HS-27A (cell line): ENCODE measurements at regions not wholly inside any gene's neighbourhood (a gene's known extent, or its start where the extent isn't known, plus 50 kb on each side); places are given as distances from the start of the nearest gene placed in this dataset.

Experiments
- DNase-seq: peaks from one replicate; pipeline ENCODE4 v3.0.0-alpha.2; 2012; ENCODE audit warnings: low read depth, missing footprints

DNA sequence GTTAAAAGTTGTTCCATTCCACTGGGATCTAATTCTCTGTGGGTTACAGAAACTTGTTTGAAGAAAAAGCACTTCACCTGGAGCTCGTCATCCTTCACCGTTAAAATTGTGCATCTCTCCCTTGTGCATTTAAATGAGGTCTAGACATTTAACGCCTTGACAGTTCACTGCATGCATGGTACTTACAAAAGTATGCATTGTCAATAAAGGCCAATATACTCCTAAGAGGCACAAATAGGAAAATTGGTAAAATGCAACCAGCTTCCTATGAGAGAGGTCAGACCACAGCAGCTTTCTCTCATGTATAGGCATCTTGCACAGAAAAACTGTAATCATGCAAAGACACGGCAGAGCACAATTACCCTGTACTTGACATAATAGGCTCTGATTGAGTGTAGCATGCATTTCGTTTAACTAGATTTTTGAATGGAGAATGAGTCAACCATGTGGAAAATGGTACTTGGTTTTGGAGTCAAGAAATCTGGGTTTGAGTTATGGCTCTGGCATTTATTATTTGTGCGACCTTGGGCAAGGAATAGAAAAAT is 378.5 kb downstream of the RFPL4B start:
- no peak for DNase-seq

DNA sequence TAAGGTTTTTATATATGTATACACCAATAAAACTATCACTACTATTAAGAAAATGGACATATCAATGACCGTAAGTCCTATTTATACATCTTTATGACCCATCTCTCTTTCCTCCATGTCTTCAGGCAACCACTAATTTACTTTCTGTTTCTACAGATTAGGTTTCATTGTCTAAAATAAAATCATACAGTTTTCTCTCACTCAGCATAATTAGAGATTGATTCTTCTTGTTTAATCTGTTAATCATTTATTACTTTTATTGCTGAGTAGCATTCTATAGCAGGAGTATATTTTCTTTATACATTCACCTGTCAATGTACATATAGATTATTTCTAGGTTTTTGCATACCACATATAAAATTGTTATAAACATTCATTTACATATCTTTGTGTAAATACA is 388.0 kb downstream of the RFPL4B start:
- no peak for DNase-seq

DNA sequence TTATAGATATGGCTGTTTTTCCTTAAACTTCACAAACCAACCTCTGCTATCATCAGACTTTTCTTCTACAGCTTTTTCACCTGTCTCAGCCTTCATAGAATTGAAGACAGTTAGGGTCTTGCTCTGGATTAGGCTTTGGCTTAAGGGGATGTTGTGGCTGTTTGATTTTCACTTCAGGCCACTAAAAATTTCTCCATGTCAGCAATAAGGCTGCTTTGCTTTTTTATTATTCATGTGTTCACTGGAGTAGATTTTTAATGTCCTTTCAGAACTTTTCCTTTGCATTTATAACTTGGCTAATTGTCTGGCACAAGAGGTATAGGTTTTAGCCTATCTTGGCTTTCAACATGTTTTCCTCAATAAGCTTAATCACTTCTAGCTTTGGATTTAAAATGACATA is 392.6 kb downstream of the RFPL4B start:
- no peak for DNase-seq

DNA sequence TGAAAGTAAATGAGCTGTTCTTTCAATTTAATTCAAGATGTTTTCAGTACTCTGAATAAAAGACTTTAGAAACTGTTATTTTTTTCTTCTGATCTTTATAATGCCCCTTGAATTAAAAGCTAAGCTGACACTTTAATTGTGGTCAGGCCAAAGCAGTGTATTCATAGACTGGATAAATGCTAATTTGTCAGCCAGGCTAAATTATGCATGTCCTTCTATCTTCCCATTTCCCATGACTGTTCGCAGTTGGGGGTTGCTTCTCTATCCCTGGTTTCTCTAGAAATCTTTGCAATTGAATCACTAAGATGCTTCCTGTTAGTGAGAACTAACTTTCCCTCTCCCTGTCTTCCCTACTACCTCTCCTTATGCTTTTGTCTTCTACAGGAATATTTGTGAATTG is 396.2 kb downstream of the RFPL4B start:
- no peak for DNase-seq

DNA sequence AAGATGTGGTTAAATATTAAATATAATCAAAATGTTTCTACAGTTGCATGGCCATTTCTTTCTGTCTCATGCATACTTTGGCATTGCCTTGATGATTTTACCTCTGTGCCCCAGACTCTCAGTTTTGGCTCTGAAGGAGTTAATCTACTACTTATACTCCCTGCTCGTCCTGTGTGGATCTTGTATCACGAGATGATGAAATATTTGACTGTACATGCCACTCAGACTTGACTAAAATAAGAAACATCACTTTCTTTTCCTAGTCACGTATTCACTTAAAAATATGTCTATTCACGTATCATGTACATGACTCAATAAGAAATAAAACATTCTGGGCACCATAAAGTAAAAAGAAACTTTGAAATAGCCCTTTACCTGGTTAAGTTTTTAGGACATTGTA is 397.7 kb downstream of the RFPL4B start:
- no peak for DNase-seq

DNA sequence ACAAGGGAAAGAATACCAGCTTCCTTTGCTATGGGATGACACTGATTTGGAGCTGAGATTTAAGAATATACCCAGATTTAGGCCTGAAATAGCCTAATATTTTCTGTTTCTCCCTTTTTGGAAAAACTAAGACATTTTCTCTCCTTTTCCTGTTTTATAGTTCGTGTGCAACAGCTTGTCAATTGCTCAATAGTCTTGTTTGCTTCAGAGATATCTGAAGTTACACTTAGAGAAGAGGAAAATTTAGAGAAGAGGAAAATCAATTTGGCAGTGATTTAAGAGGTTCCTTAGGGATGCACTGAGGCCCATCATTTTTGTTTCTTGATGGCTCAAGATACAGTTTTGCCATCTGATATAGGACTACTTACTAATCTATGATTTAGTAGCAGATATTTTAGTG is 398.6 kb downstream of the RFPL4B start:
- no peak for DNase-seq

DNA sequence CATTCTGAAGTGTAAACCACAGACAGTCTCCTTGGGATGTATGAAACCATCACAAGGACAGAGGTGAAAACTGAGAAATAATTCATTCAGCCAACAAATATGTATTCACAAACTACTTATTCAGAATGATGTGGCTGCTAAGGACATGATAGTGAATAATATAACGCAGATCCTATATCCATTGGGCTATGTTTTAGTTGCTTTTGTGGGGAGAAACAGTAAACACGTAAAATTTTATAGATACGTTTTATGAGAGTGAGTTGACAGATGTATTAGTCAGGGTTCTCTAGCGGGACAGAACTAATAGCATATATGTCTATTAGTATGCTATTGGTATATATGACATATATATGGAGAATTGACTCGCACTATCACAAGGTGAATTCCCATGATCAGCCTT is 402.5 kb downstream of the RFPL4B start:
- no peak for DNase-seq

DNA sequence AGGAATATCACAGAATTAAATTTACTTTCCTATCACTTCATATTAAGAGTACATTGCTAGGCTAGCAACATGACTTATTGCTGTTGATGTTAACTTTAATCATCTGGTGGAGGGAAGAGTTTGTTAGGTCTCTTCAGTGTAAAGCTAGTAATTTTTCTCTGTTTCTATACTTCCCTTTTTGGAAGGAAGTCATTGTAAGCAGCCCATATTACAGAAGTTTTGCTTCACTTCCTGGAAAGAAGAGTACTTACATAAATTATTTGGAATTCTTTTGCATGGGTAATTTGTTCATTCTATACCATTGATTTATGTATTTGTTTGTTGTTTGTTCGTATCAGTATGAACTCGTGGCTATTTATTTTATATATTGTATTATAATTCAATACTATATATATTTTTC is 405.2 kb downstream of the RFPL4B start:
- no peak for DNase-seq

DNA sequence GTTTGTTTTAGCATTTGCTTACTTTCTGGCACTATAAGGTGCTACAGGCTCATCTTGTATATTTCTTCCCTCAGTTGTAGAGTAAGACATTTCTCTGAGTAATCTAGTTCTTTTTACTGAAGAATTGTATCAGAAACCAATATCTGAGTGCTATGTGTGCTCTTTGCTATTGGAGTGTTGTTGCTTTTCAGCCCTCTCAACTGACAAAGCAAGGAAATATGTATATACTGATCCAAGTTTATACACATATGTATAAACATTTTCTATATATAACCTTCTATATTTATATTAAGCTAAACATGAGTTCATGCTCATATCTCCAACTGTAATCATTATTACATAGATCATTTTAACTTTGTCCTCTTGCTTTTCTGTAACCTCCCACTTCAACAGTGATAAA is 405.7 kb downstream of the RFPL4B start:
- DNase-seq = no peak

DNA sequence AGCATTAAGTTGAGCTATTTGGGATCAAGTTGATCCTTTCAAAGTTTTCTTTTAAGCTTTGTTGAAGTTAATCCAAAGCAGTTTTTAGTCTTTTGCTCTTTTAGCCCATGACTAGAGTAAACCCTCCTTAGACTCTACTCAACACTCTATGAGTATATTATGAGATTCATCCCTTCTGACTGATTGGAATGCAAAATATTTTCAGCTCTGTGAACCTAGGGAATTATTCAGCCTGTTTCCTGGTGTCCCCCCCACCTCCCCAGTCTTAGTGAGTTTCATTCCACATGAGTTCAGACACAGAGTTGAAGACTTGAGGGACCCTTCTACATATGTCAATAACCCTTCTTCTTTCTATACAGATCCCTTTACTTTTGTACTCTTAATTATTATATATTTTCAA is 413.7 kb downstream of the RFPL4B start:
- peak; percentile 48 for DNase-seq

DNA sequence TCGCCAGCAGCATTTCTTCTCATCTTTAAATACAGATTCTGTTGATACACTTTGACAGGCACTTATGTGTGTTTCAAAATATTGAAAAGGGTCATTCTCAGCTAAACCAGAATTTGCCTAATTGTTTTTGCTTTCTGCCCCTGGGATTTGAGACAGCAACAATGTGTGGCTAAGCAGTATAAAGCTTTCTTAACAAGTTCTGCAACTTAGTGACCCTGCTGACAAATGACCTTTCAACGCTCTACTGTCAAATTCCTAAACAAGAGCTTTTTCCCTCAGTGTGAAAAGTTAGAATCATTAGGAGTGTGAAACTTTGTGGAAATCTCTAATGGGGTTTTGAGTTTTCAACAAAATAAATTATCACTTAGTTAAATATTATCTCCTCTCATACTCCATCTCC is 414.6 kb downstream of the RFPL4B start:
- DNase-seq = no peak

DNA sequence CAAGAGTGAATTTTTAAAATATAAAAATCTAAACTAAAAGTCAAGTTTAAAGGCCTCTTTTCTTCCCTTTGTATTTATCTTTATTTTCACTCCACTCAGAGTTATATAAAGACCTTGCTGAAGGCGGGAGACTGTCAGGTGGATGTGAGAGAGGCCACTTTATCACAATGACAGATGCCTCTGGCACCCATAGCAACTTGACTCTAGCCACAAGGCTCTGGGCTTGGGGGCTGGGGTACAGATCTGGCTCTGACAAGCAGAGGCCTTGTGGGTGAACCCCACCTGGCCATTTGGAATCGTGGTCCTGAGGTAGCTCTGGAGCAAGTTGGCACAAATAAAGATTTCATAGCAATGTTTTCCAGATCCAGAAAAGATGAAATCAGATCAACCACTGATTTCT is 417.2 kb downstream of the RFPL4B start:
- no peak for DNase-seq

DNA sequence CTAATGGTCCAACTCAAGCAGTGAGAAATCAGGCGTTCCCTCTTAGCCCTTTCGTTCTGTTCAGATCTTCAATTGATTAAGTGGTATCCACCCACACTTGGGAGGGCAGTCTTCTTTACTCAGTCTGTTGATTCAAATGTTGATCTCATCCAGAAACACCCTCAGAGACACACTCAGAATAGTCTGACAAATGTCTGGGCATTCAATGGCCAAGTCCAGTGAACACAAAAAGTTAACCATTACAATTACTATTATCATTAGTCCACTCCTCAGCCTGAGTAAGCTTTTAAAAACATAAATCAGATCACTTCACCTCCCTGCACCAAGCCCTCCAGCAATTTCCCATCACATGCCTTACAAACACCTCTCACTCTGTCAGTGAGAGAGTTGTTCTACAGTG is 423.2 kb downstream of the RFPL4B start:
- DNase-seq = no peak

DNA sequence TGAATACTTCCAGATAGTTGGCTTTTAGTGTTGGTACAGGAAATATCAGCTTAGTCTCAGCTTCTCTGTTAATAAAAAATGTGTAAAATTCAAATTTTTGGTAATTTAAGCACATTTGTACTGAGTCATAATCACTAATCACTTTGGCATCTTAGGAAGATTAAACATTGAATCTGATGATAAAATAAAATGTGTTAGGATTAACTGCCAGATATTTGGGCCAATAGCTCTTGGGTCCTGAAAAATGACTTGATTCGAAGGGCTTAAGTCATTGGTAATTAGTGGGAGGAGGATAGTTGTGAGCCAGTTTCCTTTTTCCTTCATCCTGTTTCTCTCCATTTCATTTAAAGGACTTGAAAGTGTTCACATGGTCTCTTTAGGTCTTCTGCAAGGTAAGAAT is 426.1 kb downstream of the RFPL4B start:
- DNase-seq = peak; percentile 39

DNA sequence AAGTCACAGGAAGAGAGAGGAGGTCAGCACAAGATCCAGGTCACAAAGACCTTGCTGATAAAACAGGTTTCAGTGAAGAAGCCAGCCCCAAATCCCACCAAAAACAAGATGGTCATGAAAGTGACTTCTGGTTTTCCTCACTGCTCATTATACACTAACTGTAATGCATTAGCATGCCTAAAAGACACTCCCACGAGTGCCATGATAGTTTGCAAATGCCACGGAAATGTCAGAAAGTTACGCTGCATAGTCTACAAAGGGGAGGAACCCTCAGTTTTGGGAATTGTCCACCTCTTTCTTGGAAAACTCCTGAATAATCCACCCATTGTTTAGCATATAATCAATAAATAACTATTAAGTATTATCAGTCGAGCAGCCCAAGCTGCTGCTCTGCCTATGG is 427.2 kb downstream of the RFPL4B start:
- no peak for DNase-seq

DNA sequence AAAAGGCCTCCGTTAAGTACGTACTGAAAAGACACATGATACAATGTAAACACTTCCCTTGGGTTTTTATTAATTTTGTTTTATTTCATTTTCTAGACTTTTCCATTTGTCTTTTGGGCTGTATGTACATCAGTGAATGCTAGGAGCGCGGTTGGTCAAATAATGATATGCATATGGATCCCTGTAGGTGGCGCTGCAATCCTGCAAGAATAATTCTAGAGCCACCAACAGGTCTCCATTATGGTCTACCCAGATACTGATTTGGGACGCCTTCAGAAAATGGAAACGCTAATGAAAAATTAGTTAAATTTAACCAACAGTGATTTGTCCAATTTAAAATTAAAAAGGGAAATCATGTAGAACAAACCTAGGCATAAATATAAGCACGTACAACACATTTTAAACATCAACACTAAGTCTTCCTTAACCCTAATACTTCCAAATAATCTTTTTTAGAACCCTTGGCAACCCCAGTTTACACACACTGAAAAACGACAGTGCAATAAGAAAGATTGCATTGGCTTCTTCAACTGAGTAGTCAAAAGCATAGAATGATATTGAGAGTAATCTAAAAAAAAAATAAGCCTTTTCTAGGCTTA is 433.5 kb downstream of the RFPL4B start:
- peak; percentile 69 for DNase-seq

DNA sequence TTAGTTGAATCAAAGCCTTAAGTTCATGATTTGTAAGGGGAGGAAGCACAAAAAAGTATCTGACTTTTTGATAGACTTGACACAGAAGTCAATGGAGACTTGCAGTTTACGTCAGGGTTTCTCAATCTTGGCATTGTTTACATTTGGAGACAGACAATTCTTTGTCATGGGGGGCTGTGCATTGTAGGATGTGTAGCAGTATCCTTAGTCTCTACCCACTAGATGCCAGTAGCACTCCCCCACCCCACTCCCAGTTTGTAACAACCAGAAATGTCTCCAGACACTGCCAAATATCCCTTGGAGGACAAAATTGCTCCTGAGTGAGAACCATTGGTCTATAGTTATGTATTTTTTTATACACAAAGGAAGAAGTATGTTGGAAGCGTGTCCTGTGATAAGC is 434.1 kb downstream of the RFPL4B start:
- DNase-seq = no peak

DNA sequence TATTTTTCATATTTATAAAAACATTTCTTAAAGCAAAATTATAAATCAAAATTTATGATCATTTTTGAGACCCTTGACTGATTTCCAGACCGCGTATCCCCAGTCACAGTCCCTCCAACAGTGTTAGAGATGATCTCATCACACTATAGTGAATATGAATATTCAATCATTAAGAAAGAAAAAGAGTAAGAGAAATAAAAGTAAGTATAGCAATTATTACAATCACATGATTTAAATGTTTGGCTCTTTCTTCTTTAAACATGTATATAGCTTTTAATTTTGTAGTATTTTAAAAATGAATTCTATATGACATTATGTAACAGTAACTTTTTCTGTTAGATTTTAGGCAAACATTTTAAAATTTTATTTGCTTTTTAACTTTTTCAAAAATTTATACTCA is 438.3 kb downstream of the RFPL4B start:
- DNase-seq = no peak

DNA sequence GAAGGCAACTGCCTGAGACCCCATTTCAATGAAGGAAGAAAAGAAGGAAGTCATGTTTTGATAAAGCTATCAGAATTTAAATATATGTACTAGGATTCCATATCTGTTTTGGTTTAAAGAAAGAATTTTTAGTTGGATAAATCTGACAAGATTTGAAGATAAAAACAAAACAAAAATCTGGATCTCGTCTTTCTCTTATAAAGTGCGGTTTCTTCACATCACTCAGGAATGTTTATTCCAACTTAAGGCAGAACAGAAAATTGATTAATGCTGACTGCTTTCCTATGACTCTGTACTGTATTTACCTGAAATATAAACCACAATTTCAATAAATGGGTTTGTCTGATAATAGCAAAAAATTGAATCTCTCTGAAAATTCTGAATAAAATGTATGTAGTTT is 439.7 kb downstream of the RFPL4B start:
- DNase-seq = no peak

DNA sequence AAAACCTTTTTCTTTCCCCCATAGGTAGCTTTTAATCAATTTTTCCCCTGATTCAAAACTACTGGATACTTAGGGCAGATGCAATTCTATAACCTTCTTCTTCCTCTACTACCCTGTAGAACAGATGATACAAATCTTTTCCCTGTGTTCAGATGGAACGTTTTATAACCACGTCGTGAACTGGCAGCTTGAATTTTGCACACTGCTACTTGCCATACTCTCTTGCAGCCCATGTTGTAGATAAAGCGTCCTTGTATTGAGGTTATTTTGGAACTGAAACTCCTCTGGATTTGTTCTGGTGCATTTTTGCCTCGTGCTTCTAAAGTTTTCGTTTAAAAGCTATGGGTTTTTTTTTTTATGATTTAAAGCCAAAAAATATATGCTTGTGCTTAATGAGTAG is 440.2 kb downstream of the RFPL4B start:
- DNase-seq = no peak

DNA sequence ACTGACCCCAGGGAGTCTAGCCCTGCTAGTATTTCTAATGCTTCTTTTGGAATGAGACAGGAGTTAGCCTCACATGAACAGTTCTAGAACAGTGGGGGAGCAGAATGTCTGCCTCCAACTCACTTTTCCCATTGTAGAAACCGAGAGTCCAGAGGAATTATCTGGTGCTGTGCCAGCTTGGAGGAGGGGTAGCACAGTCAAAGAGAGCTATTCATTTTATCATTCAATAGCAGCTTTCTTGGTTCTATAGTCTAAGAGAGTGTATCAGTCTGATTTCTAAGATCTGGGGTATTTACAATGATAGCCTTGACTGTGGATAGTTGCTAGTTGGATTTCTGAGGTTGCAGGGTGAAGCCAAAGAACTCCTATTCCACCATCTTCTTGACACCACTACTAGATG is 448.2 kb downstream of the RFPL4B start:
- no peak for DNase-seq

DNA sequence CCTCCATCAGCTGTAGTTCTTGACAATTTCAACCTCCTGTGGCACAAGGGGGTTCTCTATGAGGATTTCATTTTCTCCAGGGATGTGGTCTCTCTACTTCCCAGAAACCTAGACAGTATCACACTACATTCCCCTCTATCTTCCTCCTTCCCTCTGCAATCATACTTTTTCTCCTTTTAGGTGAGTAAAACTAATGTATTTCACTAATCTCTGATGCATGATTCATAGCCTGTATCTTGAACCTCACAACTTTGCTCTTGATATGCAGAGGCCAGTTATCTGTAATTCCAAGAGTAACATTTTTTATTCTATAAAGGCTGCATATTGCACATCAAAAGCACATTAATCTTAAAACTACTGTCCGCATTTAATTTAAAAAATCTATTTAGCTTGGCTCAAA is 449.6 kb downstream of the RFPL4B start:
- no peak for DNase-seq

DNA sequence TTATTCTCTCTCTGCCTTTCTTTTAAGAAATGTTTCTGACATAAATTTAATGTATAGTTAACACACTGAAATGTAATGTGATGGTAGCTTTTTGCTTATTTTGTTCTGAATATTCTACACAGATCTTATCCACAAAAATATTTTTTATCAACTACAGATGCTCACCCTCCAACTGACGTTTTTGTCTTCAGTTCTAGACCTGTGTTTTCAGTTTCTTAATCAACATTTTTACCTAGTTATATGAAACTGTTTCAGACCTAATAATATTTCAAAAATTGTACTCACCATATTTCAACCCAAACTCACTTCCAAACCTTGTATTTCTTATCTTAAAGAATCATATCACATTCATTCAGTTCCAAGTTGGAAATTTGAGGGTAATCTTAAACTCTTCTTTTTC is 452.8 kb downstream of the RFPL4B start:
- DNase-seq = no peak

DNA sequence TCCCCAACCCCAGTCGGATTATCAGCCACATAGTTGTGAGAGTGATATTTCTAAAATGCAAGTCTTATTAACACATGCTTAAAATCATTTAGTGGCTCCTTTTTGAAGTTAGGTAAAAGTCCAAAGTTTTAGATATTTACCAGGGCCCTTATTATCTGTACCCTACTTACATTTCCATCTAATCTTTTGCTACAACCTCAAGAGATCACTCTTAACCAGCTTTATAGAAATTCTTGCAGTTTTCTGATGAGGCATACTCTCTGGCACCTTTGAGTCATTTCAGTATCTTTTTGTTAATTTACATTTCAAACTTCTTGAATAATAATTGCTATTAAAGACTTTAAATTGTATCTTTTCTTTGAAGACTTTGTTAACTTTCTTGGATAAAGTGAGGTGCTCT is 453.3 kb downstream of the RFPL4B start:
- no peak for DNase-seq

DNA sequence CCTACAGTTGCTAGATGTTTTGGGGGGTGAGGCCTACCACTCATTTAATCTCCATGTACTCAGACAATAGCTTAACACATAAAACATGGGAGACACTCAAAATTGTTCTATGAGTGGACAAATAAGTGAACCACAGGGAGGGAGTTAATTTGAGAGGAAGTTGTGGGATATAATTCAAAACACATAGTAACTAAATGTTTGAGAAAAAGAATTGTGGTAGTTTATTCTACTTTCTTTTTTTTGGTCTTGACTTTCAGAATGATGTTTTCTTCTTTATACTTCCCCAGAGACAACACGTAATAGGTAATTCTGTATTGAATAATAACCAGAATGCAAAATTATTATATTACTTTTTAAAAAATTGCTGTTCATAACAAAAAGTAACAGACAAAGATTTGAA is 453.8 kb downstream of the RFPL4B start:
- DNase-seq = no peak
